GM06990 (cell line): ENCODE measurements at regions not wholly inside any gene's neighbourhood (a gene's known extent, or its start where the extent isn't known, plus 50 kb on each side); places are given as distances from the start of the nearest gene placed in this dataset.

Experiments used
- DNase-seq: peaks from one replicate; pipeline ENCODE4 v3.0.0-alpha.2; 2011; ENCODE audit not compliant: insufficient read length; ENCODE audit errors: extremely low read depth
- H3K27me3 ChIP-seq: replicated peaks from 2 replicates; pipeline ENCODE4 v1.6.0; 2011; ENCODE audit warnings: low read length; ENCODE audit not compliant: control insufficient read depth, insufficient read depth
- H3K36me3 ChIP-seq: 2 replicates; pipeline ENCODE4 v1.5.1; 2011; ENCODE audit warnings: low read length; ENCODE audit not compliant: control insufficient read depth, insufficient read depth
- H3K4me3 ChIP-seq: replicated peaks from 2 replicates; pipeline ENCODE4 v1.5.1; 2011; ENCODE audit warnings: low read depth, mild to moderate bottlenecking, control low read depth, low read length
- TF ChIP-seq, protein P1 (sequence below): IDR thresholded peaks from 2 replicates; pipeline ENCODE4 v1.5.1; 2011; ENCODE audit warnings: low read length, control low read depth, mild to moderate bottlenecking, inconsistent platforms; ENCODE audit not compliant: insufficient read depth, poor library complexity, severe bottlenecking

DNA sequence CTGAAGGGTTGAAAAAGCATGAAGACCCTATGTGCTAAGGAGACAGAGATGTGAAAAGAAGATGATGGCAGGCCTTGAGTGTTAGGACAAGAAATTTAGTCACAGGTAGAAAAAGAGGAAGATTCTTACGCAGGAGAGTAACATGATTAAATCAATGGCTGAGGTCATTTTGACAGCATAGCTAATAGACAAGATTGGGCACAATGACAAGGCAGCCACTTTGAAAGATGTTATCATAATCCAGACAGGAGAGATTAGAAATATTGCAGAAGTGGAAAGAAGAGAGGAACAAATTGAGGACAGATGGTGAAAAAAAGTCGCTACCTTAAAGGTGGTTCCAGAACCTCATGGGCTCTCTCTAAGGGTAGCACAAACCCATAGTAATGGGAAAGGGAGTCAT, 228.8 kb upstream of the DDHD1 start:
- DNase-seq, result no peak
- H3K36me3 ChIP-seq, result no peaks in the 10 kb centered on the region
- TF ChIP-seq, protein P1, sequence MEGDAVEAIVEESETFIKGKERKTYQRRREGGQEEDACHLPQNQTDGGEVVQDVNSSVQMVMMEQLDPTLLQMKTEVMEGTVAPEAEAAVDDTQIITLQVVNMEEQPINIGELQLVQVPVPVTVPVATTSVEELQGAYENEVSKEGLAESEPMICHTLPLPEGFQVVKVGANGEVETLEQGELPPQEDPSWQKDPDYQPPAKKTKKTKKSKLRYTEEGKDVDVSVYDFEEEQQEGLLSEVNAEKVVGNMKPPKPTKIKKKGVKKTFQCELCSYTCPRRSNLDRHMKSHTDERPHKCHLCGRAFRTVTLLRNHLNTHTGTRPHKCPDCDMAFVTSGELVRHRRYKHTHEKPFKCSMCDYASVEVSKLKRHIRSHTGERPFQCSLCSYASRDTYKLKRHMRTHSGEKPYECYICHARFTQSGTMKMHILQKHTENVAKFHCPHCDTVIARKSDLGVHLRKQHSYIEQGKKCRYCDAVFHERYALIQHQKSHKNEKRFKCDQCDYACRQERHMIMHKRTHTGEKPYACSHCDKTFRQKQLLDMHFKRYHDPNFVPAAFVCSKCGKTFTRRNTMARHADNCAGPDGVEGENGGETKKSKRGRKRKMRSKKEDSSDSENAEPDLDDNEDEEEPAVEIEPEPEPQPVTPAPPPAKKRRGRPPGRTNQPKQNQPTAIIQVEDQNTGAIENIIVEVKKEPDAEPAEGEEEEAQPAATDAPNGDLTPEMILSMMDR, result no peak
- no peaks in the 10 kb centered on the region for H3K27me3 ChIP-seq
- H3K4me3 ChIP-seq, result no peak overlapping the region

DNA sequence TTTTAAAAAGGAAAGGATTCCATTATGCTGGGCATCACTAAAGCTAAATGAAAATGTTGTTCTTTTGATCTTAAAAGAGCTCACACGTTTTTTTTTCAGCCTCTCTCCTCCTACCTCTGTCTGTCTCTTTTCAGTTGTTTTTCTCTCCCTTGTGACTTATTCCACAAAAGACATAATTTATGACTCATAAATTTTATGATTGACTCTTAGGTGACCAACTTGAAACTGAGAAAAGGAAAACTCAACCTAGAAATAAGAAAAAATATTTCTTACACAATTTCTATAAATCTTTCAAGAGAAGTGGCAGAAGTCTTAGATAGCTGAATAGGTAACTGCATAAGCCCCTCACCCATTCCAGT, 227.7 kb upstream of the DDHD1 start:
- DNase-seq, result peak; percentile 5
- Histone ChIP-seq H3K36me3 (no peaks in the 10 kb centered on the region), H3K4me3 (no peak overlapping the region), H3K27me3 (no peaks in the 10 kb centered on the region)
- TF ChIP-seq, protein P1, result no peak

DNA sequence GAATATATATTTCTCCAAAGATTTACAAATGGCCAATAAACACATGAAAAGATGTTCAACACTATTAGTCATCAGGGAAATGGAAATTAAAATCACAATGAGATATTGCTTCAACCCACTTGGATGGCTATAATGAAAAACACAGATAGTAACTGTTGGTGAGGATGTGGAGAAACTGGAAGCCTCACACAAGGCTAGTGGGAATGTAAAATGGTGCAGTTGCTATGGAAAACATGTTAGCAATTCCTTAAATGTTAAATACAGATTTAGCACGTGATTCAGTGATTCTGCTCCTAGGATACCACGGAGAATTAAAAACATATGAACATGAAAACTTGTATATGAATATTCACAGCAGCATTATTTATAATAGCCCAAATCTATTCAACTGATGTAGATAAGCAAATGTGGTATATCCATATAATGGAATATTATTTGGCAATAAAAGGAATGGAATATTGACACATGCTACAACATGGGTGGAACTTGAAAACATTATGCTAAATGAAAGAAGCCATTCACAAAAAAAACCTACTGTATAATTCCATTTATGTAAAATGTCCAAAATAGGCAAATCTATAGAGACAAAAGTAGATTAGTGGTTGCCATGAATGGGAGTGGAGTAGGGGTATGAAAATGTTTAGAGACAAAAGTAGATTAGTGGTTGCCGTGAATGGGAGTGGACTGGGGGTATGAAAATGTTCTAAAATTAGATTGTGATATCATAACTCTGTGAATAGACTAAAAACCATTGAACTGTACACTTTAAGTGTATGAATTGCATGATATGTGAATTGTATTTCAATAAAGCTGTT, 227.1 kb upstream of the DDHD1 start:
- no peaks in the 10 kb centered on the region for H3K36me3 ChIP-seq
- DNase-seq, result peak; percentile 5
- H3K4me3 ChIP-seq, result no peak overlapping the region
- TF ChIP-seq, protein P1, result no peak
- H3K27me3 ChIP-seq, result no peaks in the 10 kb centered on the region

DNA sequence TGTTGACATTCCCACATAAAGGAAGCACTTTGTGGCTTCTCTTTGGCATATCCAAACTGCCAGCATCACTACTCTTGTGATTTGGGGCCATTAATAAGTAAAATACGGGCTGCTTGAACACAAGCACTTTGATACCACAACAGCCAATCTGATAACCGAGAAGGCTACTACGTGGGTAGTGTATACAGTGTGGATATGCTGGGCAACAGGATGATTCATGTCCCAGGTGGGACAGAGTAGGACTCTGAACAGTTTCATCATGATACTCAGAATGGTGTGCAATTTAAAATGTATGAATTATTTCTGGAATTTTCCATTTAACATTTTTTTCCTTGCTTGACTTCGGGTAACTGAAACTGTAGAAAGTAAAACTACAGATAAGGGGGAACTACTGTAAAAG, 225.0 kb upstream of the DDHD1 start:
- no peaks in the 10 kb centered on the region for H3K36me3 ChIP-seq
- H3K4me3 ChIP-seq, result no peak overlapping the region
- H3K27me3 ChIP-seq, result no peaks in the 10 kb centered on the region
- TF ChIP-seq, protein P1, result no peak
- DNase-seq, result no peak

DNA sequence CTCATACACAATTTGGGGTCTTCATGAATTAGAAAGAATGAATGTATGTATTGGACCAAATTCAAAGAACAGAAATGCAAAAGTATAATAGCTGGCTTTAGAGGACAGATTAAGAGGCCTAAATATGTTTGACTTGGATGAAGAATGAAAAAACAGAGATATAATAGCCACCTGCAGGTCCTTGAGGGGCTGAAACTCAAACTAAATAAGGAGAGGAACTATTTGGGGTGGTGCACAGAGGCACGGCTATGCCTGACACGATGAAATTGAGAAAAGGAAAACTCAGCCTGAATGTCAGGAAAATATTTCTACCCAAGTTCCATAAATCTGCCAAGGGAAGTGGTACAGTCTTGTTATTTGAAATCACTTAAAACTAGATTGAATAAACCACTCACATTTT, 222.9 kb upstream of the DDHD1 start:
- no peak for DNase-seq
- TF ChIP-seq, protein P1, result no peak
- Histone ChIP-seq H3K36me3 (no peaks in the 10 kb centered on the region), H3K27me3 (no peaks in the 10 kb centered on the region), H3K4me3 (no peak overlapping the region)
